K562 (cell line): ENCODE measurements at regions not wholly inside any gene's neighbourhood (a gene's known extent, or its start where the extent isn't known, plus 50 kb on each side); places are given as distances from the start of the nearest gene placed in this dataset.

ENCODE experiments used
- EP300 ChIP-seq: IDR thresholded peaks from 2 replicates; pipeline ENCODE4 v1.6.1; 2012; ENCODE audit warnings: low read length, improper control_type of control experiment
- TAF1 ChIP-seq: IDR thresholded peaks from 2 replicates; pipeline ENCODE4 v1.6.1; 2011; ENCODE audit warnings: mild to moderate bottlenecking, low read length, moderate library complexity; ENCODE audit not compliant: insufficient read depth, control insufficient read depth, severe bottlenecking; ENCODE audit errors: extremely low read depth

- TF ChIP-seq EP300: no peak
- TF ChIP-seq TAF1: no peak
Observed at GRCh38 chr1:79519084-79519760, 512.7 kb upstream of the ADGRL4 start.
